Stimulated activated naive CD8-positive, alpha-beta T cell treated with anti-CD3 and anti-CD28 coated beads, Interleukin-15, amount 100 ng/mL, for 72 hours (primary cell): ENCODE measurements at regions not wholly inside any gene's neighbourhood (a gene's known extent, or its start where the extent isn't known, plus 50 kb on each side); places are given as distances from the start of the nearest gene placed in this dataset.
A peak's percentile ranks its signal among the peaks of the same experiment; 100 is the strongest.
"Not testable (repeated sequence)": the region's sequence is repeated elsewhere in the genome, so short reads cannot be mapped to it uniquely, and the experiment has no call there.

Experiments
- ATAC-seq: fragments of 150-1000 bp; cut with Tn5 transposase; 2 replicates; pipeline ENCODE4 v1.10.0; 2021; ENCODE audit warnings: mild to moderate bottlenecking, moderate library complexity
- DNase-seq, 2 donors: peaks; one replicate each; pipeline ENCODE4 v3.0.0; 2021 to 2022
- H3K27ac Mint-ChIP-seq, 2 donors: one replicate each; pipeline ENCODE4 v1.8.0; 2022; ENCODE audit warnings: mild to moderate bottlenecking in 2 of 2, mixed read lengths in 2 of 2, moderate library complexity in 2 of 2
- H3K27me3 Mint-ChIP-seq: one replicate; pipeline ENCODE4 v1.8.0; 2022; ENCODE audit warnings: mixed read lengths
- H3K4me1 Mint-ChIP-seq: one replicate; pipeline ENCODE4 v1.8.0; 2022; ENCODE audit warnings: mild to moderate bottlenecking, mixed read lengths
- H3K4me3 Mint-ChIP-seq, 2 donors: one replicate each; pipeline ENCODE4 v1.8.0; 2022; ENCODE audit warnings: mild to moderate bottlenecking in 2 of 2, mixed read lengths in 2 of 2, moderate library complexity in 1 of 2
- H3K9me3 Mint-ChIP-seq, 2 donors: one replicate each; pipeline ENCODE4 v1.8.0; 2022; ENCODE audit warnings: mixed read lengths in 2 of 2

DNA sequence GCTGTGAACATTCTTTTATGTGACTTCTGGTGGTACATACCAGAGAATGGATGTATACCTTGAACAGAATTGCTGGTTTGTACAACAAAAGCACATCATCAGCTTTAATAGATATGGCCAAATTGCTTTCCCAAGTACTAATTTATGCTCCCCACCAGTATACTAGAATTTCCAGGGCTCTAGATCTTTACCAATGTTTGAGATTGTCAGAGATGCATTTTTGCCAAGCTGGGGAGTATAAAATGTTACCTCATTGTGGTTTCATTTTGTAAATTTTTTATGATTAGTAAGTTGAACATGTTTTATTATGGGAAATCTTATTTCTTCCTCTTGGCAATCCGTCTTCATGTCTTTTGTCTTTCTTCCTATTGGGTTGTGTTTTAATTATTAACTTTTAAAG is 179.9 kb upstream of the TMEM106B start:
- DNase-seq, result no peak
- Mint-ChIP-seq H3K9me3 (no peaks in the 10 kb centered on the region), H3K27me3 (peaks cover 8% of the 10 kb centered on the region), H3K4me3 (no peak overlapping the region), H3K27ac (no peak overlapping the region), H3K4me1 (no peaks in the 10 kb centered on the region)
- no peak for ATAC-seq

DNA sequence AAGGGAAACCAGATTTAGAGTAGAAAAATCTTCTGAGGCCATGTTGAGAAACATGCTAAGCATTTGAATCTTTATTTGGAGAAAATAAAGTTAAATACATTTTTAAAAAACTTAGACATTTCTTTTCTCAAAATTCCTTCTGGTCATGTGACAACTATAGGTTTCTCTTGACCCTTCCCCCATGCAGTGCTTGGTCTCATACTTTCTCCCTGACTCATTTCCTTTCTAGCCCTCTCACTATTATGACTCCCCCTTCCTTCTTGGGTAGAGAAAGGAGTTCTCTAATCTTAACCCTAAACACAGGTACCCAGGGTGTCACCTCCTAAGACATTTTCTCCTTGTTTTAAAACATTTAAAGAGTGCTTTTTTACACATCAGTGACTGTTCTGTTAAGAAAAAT is 179.5 kb upstream of the TMEM106B start:
- DNase-seq (no peak), ATAC-seq (peak; percentile 49)
- Mint-ChIP-seq H3K4me1 (no peaks in the 10 kb centered on the region), H3K27me3 (peaks cover 8% of the 10 kb centered on the region), H3K4me3 (no peak overlapping the region), H3K9me3 (no peaks in the 10 kb centered on the region), H3K27ac (no peak overlapping the region)

DNA sequence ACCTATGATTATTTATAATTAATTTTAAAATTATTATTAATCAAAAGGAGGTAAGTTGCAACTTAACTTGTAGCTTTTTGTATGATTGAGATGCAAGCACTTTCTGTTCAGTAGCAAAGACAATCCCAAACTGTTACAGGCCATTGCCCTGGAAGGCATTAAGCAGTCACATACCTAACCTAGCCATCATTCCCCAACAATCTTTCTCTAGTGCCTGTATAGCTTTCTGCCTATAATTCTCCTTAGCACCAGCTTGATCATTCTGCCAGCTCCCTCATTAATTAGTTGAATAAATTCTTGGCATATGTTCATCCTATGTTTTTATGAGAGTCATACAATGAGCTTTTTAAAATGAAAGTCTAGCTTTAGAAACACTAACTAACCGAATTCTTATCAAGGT is 178.9 kb upstream of the TMEM106B start:
- Mint-ChIP-seq H3K27ac (peak overlapping the region in 1 of 2 donors; percentile 81), H3K9me3 (no peaks in the 10 kb centered on the region), H3K27me3 (peaks cover 8% of the 10 kb centered on the region)

GRCh38 chr7:12043457-12043856 is 167.6 kb upstream of the TMEM106B start:
- not testable (repeated sequence) for H3K4me1 Mint-ChIP-seq, ATAC-seq, H3K9me3 Mint-ChIP-seq, H3K4me3 Mint-ChIP-seq, H3K27me3 Mint-ChIP-seq, H3K27ac Mint-ChIP-seq, DNase-seq

More for the DNA sequence above, 178.9 kb upstream of the TMEM106B start:
- no peak for ATAC-seq
- Mint-ChIP-seq H3K4me3 (no peak overlapping the region), H3K4me1 (no peaks in the 10 kb centered on the region)
- no peak for DNase-seq

DNA sequence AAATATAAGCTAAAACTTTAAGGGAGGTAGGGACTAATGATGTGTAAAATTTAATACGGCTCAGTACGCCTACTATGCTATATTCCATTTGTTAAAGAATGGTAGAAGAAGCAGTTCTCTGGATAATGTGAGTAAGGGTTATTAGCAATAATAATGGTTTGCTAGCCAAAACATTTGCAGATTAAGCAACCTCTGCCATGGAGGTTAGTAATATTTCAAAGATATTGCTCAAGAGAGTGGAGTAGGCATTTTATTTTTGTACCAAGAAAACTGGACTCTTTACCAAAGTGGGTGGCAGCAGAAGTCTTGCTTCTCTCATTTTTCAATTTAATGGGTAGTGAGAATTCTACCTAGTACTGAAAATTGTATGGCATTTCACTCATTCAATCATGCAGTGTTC is 158.9 kb upstream of the TMEM106B start:
- Mint-ChIP-seq H3K9me3 (peaks cover 6 to 17% of the 10 kb centered on the region in 2 donors), H3K27ac (no peak overlapping the region), H3K4me1 (no peaks in the 10 kb centered on the region), H3K27me3 (peaks cover 7% of the 10 kb centered on the region), H3K4me3 (no peak overlapping the region)
- DNase-seq (no peak), ATAC-seq (no peak)

- no peak overlapping the region for H3K27ac Mint-ChIP-seq
- H3K9me3 Mint-ChIP-seq, result peaks cover 16 to 20% of the 10 kb centered on the region in 2 donors
- H3K27me3 Mint-ChIP-seq, result peaks cover 7% of the 10 kb centered on the region
- no peak for DNase-seq
- ATAC-seq, result no peak
- no peaks in the 10 kb centered on the region for H3K4me1 Mint-ChIP-seq
- H3K4me3 Mint-ChIP-seq, result no peak overlapping the region
These were observed 157.5 kb upstream of the TMEM106B start for GRCh38 chr7:12053561-12053960.

DNA sequence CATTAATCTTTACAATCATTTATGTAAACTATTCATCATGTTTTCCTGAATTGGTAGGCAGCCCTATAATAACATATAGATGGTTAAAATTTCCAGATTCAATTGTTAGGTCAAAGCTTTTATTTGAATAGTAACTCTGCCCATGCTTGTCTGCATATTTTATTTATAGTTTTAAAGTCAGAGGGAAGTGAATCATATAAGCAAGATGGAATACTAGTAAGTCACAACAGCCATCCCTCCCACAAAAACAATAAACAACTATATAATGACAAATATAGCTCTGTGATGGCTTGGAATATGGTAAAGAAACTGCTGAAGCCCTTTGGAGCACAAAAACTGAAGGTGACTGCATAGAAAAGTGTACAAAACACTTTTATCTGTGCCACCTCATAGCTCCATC is 156.3 kb upstream of the TMEM106B start:
- peaks cover 16 to 20% of the 10 kb centered on the region in 2 donors for H3K9me3 Mint-ChIP-seq
- H3K4me1 Mint-ChIP-seq, result no peaks in the 10 kb centered on the region
- peaks cover 7% of the 10 kb centered on the region for H3K27me3 Mint-ChIP-seq
- DNase-seq, result no peak
- H3K27ac Mint-ChIP-seq, result no peak overlapping the region
- H3K4me3 Mint-ChIP-seq, result no peak overlapping the region
- no peak for ATAC-seq

DNA sequence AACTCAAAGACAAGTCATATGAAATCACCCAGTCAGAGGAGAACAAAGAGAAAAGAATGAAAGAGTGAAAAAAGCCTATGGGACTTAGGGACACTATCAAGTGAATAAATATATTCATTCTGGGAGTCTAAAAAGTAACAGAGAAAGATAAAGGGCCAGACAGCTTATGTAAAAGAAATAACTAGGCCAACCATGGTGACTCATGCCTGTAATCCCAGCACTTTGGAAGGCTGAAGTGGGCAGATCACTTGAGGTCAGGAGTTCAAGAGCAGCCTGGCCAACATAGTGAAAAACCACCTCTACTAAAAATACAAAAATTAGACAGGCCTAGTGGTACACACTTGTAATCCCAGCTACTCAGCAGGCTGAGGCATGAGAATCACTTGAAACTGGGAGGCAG is 154.7 kb upstream of the TMEM106B start:
- DNase-seq (no peak), ATAC-seq (no peak)
- H3K4me3 Mint-ChIP-seq, result no peak overlapping the region
- H3K9me3 Mint-ChIP-seq, result peaks cover 16 to 20% of the 10 kb centered on the region in 2 donors
- H3K27me3 Mint-ChIP-seq, result peaks cover 4% of the 10 kb centered on the region
- H3K4me1 Mint-ChIP-seq, result no peaks in the 10 kb centered on the region
- no peak overlapping the region for H3K27ac Mint-ChIP-seq

DNA sequence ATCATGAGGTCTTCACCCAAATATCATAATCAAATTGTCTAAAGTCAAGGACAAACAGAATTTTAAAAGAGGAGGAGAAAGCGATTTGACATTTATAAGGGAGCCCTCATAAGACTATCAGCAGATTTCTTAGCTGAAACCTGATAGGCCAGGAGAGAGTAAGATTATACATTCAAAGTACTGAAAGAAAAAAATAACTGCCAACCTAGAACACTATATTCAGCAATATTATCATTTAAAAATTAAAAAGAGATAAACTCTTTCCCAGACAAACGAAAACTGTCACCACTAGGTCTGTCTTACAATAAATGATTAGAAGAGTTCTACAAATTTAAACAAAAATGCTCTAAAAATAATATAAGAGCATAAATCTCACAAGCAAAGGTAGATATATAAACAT is 154.1 kb upstream of the TMEM106B start:
- peaks cover 16 to 20% of the 10 kb centered on the region in 2 donors for H3K9me3 Mint-ChIP-seq
- H3K27me3 Mint-ChIP-seq, result no peaks in the 10 kb centered on the region
- H3K4me3 Mint-ChIP-seq, result no peak overlapping the region
- no peak overlapping the region for H3K27ac Mint-ChIP-seq
- no peaks in the 10 kb centered on the region for H3K4me1 Mint-ChIP-seq
- DNase-seq (no peak), ATAC-seq (no peak)

DNA sequence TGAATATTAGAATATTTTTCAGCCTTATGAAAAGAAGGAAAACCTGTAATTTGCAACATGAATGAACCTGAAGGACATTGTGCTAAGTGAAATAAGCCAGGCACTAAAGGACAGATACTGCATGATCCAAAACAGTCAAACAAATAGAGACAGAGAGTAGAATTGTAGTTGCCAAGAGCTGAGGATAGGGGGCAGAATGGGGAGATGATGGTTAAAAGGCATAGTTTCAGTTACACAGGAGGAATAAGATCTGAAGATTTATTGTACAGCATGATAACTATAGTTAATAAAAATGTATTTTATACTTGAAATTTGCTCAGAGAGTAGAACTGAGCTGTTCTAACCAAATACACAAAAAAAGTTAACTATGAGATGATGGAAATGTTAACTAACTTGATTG is 149.0 kb upstream of the TMEM106B start:
- DNase-seq (no peak), ATAC-seq (no peak)
- no peak overlapping the region for H3K4me3 Mint-ChIP-seq
- H3K27ac Mint-ChIP-seq, result no peak overlapping the region
- H3K27me3 Mint-ChIP-seq, result no peaks in the 10 kb centered on the region
- no peaks in the 10 kb centered on the region for H3K4me1 Mint-ChIP-seq
- peaks cover 5 to 11% of the 10 kb centered on the region in 2 donors for H3K9me3 Mint-ChIP-seq

DNA sequence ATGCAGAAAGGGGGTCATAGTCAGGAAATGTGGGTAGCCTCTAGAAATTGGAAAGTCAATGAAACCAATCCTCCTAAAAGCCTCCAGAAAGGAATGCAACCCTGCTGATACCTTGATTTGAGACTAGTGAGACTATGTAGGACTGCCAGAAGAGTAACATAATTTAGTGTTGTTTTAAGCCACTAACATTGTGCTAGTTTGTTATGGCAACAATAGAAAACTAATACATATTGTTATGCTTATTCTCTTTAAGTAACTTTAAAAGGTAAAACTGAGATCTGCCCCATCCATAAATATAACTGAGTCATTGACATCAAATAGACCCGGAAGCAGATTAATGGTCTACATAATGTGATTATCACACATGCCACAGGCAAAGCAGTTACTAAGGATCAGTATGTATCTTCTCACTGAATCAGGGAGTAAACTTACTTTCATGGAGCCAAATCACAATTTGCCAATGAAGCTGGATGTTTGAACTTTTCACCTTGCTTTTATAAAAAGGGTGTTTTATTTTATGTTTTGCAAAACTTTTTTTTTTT is 146.4 kb upstream of the TMEM106B start:
- Mint-ChIP-seq H3K9me3 (no peaks in the 10 kb centered on the region), H3K4me1 (no peaks in the 10 kb centered on the region), H3K27ac (no peak overlapping the region), H3K4me3 (no peak overlapping the region), H3K27me3 (no peaks in the 10 kb centered on the region)
- DNase-seq (no peak), ATAC-seq (no peak)

- no peaks in the 10 kb centered on the region for H3K9me3 Mint-ChIP-seq
- no peak for DNase-seq
- H3K27me3 Mint-ChIP-seq, result no peaks in the 10 kb centered on the region
- no peaks in the 10 kb centered on the region for H3K4me1 Mint-ChIP-seq
- no peak overlapping the region for H3K4me3 Mint-ChIP-seq
- no peak overlapping the region for H3K27ac Mint-ChIP-seq
- peak; percentile 48 for ATAC-seq
These were observed 145.1 kb upstream of the TMEM106B start for GRCh38 chr7:12066004-12066403.

GRCh38 chr7:12066521-12066920 is 144.6 kb upstream of the TMEM106B start:
- no peak for DNase-seq
- Mint-ChIP-seq H3K9me3 (no peaks in the 10 kb centered on the region), H3K27ac (no peak overlapping the region), H3K27me3 (no peaks in the 10 kb centered on the region), H3K4me3 (no peak overlapping the region), H3K4me1 (no peaks in the 10 kb centered on the region)
- peak; percentile 78 for ATAC-seq

- Mint-ChIP-seq H3K4me3 (no peak overlapping the region), H3K9me3 (no peaks in the 10 kb centered on the region), H3K27me3 (no peaks in the 10 kb centered on the region), H3K27ac (peak overlapping the region in 1 of 2 donors; percentile 3), H3K4me1 (no peaks in the 10 kb centered on the region)
- DNase-seq, result peak; percentile 41 to 44
- ATAC-seq, result peak; percentile 71
These were observed 143.8 kb upstream of the TMEM106B start for GRCh38 chr7:12067156-12067831.

DNA sequence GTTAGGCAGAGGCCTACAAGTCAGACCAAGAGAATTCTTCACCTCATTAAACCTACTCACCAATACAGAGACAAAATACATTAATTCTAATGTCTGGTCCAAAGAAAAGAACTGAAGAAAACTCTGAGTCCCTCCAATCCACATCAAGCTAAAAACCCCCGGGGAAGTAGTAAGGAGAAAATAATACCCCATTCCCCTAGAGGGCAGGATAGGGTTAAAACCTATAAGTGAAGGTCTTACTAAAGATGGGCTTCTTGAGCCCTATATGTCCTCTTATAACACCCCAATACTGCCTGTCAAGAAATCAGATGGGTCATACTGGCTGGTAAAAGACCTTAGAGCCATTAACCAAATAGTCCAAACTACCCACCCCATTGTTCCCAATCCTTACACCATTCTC is 141.3 kb upstream of the TMEM106B start:
- Mint-ChIP-seq H3K27me3 (no peaks in the 10 kb centered on the region), H3K27ac (no peak overlapping the region), H3K4me3 (no peak overlapping the region), H3K9me3 (peaks cover 4 to 10% of the 10 kb centered on the region in 2 donors), H3K4me1 (no peaks in the 10 kb centered on the region)
- ATAC-seq (no peak), DNase-seq (no peak)

- Mint-ChIP-seq H3K27ac (no peak overlapping the region), H3K9me3 (peaks cover 20 to 23% of the 10 kb centered on the region in 2 donors), H3K4me3 (no peak overlapping the region), H3K4me1 (no peaks in the 10 kb centered on the region), H3K27me3 (no peaks in the 10 kb centered on the region)
- ATAC-seq (no peak), DNase-seq (no peak)
These were observed 136.2 kb upstream of the TMEM106B start for GRCh38 chr7:12074889-12075288.

- ATAC-seq, result no peak
- H3K27ac Mint-ChIP-seq, result no peak overlapping the region
- no peaks in the 10 kb centered on the region for H3K27me3 Mint-ChIP-seq
These were observed 131.1 kb upstream of the TMEM106B start for GRCh38 chr7:12080006-12080405.

More at GRCh38 chr7:12080006-12080405, 131.1 kb upstream of the TMEM106B start:
- Mint-ChIP-seq H3K4me1 (no peaks in the 10 kb centered on the region), H3K9me3 (peaks cover 8 to 16% of the 10 kb centered on the region in 2 donors), H3K4me3 (no peak overlapping the region)
- DNase-seq, result no peak
